ENCODE measurements at regions not wholly inside any gene's neighbourhood (a gene's known extent, or its start where the extent isn't known, plus 50 kb on each side); places are given as distances from the start of the nearest gene placed in this dataset.

DNA sequence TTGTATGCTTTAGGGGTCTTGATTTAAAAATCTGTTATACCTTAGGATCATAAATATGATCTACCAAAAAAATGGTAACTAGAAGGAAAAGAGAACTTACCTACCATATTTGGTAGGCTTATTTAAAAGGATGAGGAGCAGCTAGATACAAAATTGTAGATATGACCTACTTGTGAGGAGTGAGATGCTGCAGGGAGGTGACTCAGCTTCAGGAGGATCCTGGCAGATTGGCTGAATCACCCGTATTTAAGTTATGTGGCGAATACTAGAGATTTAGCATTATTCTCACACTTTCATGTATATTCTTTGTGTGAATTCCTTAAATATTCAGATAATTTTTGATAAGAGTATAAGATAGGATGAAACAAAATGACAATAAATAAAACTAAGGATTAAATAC lies 657.3 kb upstream of the LINC00305 start:
- no peaks in the 10 kb centered on the region for H3K36me3 ChIP-seq (ENCODE audit: control insufficient read depth in 1 of 2, insufficient read depth in 2 of 2, low read length in 2 of 2)
- no peak overlapping the region for H3K4me3 ChIP-seq (ENCODE audit: low read depth in 1 of 2, low read length in 2 of 2)
- H3K27me3 ChIP-seq (ENCODE audit: control insufficient read depth in 1 of 2, insufficient read depth in 2 of 2, low read length in 2 of 2): no peaks in the 10 kb centered on the region
- no peak overlapping the region for H3K9ac ChIP-seq (ENCODE audit: low read depth in 1 of 2, low read length in 2 of 2)
- no peak overlapping the region for H3K27ac ChIP-seq (ENCODE audit: low read depth, low read length)
- no peaks in the 10 kb centered on the region for H3K4me1 ChIP-seq (ENCODE audit: control insufficient read depth in 1 of 2, insufficient read depth in 2 of 2, low read length in 2 of 2)
- H3K9me3 ChIP-seq (ENCODE audit: control insufficient read depth in 1 of 2, low read length in 2 of 2): no peaks in the 10 kb centered on the region

DNA sequence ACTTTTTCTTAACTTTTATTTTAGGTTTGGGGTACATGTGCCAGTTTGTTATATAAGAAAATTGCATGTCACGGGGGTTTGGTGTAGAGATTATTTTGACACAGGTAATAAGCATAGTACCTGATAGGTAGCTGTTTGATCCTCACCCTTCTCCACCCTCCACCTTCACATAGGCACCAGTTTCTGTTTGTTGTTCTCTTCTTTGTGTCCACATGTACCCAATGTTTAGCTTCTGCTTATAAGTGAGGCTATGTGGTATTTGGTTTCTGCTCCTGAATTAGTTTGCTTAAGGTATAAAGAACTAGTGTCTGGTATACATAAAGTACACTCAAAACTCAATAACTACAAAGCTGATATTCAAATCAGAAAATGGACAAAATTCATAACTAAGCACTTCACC lies 654.6 kb upstream of the LINC00305 start:
- H3K4me1 ChIP-seq (ENCODE audit: control insufficient read depth in 1 of 2, insufficient read depth in 2 of 2, low read length in 2 of 2): no peaks in the 10 kb centered on the region
- no peak overlapping the region for H3K9ac ChIP-seq (ENCODE audit: low read depth in 1 of 2, low read length in 2 of 2)
- no peaks in the 10 kb centered on the region for H3K27me3 ChIP-seq (ENCODE audit: control insufficient read depth in 1 of 2, insufficient read depth in 2 of 2, low read length in 2 of 2)
- no peak overlapping the region for H3K4me3 ChIP-seq (ENCODE audit: low read depth in 1 of 2, low read length in 2 of 2)
- H3K9me3 ChIP-seq (ENCODE audit: control insufficient read depth in 1 of 2, low read length in 2 of 2): no peaks in the 10 kb centered on the region
- no peak overlapping the region for H3K27ac ChIP-seq (ENCODE audit: low read depth, low read length)
- H3K36me3 ChIP-seq (ENCODE audit: control insufficient read depth in 1 of 2, insufficient read depth in 2 of 2, low read length in 2 of 2): no peaks in the 10 kb centered on the region

- no peaks in the 10 kb centered on the region for H3K9me3 ChIP-seq (ENCODE audit: control insufficient read depth in 1 of 2, low read length in 2 of 2)
- H3K36me3 ChIP-seq (ENCODE audit: control insufficient read depth in 1 of 2, insufficient read depth in 2 of 2, low read length in 2 of 2): no peaks in the 10 kb centered on the region
- no peaks in the 10 kb centered on the region for H3K27me3 ChIP-seq (ENCODE audit: control insufficient read depth in 1 of 2, insufficient read depth in 2 of 2, low read length in 2 of 2)
- H3K27ac ChIP-seq (ENCODE audit: low read depth, low read length): no peak overlapping the region
- H3K9ac ChIP-seq (ENCODE audit: low read depth in 1 of 2, low read length in 2 of 2): no peak overlapping the region
- H3K4me1 ChIP-seq (ENCODE audit: control insufficient read depth in 1 of 2, insufficient read depth in 2 of 2, low read length in 2 of 2): no peaks in the 10 kb centered on the region
- no peak overlapping the region for H3K4me3 ChIP-seq (ENCODE audit: low read depth in 1 of 2, low read length in 2 of 2)
These were observed 651.3 kb upstream of the LINC00305 start for GRCh38 chr18:64800151-64800550.

GRCh38 chr18:64799376-64799775 lies 650.5 kb upstream of the LINC00305 start:
- Histone ChIP-seq H3K9ac (ENCODE audit: low read depth in 1 of 2, low read length in 2 of 2) (no peak overlapping the region), H3K4me3 (ENCODE audit: low read depth in 1 of 2, low read length in 2 of 2) (no peak overlapping the region), H3K4me1 (ENCODE audit: control insufficient read depth in 1 of 2, insufficient read depth in 2 of 2, low read length in 2 of 2) (no peaks in the 10 kb centered on the region), H3K9me3 (ENCODE audit: control insufficient read depth in 1 of 2, low read length in 2 of 2) (no peaks in the 10 kb centered on the region), H3K36me3 (ENCODE audit: control insufficient read depth in 1 of 2, insufficient read depth in 2 of 2, low read length in 2 of 2) (no peaks in the 10 kb centered on the region), H3K27me3 (ENCODE audit: control insufficient read depth in 1 of 2, insufficient read depth in 2 of 2, low read length in 2 of 2) (no peaks in the 10 kb centered on the region), H3K27ac (ENCODE audit: low read depth, low read length) (no peak overlapping the region)

- H3K27ac ChIP-seq (ENCODE audit: low read depth, low read length): no peak overlapping the region
- no peak overlapping the region for H3K4me3 ChIP-seq (ENCODE audit: low read depth in 1 of 2, low read length in 2 of 2)
- no peaks in the 10 kb centered on the region for H3K36me3 ChIP-seq (ENCODE audit: control insufficient read depth in 1 of 2, insufficient read depth in 2 of 2, low read length in 2 of 2)
- H3K4me1 ChIP-seq (ENCODE audit: control insufficient read depth in 1 of 2, insufficient read depth in 2 of 2, low read length in 2 of 2): no peaks in the 10 kb centered on the region
- no peaks in the 10 kb centered on the region for H3K27me3 ChIP-seq (ENCODE audit: control insufficient read depth in 1 of 2, insufficient read depth in 2 of 2, low read length in 2 of 2)
- no peaks in the 10 kb centered on the region for H3K9me3 ChIP-seq (ENCODE audit: control insufficient read depth in 1 of 2, low read length in 2 of 2)
- H3K9ac ChIP-seq (ENCODE audit: low read depth in 1 of 2, low read length in 2 of 2): no peak overlapping the region
These were observed 642.3 kb upstream of the LINC00305 start for GRCh38 chr18:64791236-64791635.

DNA sequence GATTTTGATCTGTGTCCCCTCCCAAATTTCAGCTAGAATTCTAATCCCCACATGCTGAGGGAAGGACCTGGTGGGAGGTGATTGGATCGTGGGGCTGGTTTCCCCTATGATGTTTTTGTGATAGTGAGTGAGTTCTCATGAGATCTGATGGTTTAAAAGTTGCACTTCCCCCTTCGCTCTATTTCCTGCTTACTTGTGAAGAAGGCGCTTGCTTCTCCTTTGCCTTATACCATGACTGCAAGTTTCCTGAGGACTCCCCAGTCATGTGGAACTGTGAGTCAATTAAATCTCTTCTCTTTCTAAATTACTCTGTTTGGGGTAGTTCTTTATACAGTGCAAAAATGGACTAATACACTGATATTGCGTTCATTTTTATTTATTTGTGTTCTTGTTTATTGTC lies 636.8 kb upstream of the LINC00305 start:
- H3K27me3 ChIP-seq (ENCODE audit: control insufficient read depth in 1 of 2, insufficient read depth in 2 of 2, low read length in 2 of 2): no peaks in the 10 kb centered on the region
- H3K4me1 ChIP-seq (ENCODE audit: control insufficient read depth in 1 of 2, insufficient read depth in 2 of 2, low read length in 2 of 2): no peaks in the 10 kb centered on the region
- no peak overlapping the region for H3K27ac ChIP-seq (ENCODE audit: low read depth, low read length)
- no peaks in the 10 kb centered on the region for H3K9me3 ChIP-seq (ENCODE audit: control insufficient read depth in 1 of 2, low read length in 2 of 2)
- no peaks in the 10 kb centered on the region for H3K36me3 ChIP-seq (ENCODE audit: control insufficient read depth in 1 of 2, insufficient read depth in 2 of 2, low read length in 2 of 2)
- no peak overlapping the region for H3K9ac ChIP-seq (ENCODE audit: low read depth in 1 of 2, low read length in 2 of 2)
- H3K4me3 ChIP-seq (ENCODE audit: low read depth in 1 of 2, low read length in 2 of 2): no peak overlapping the region

- no peak overlapping the region for H3K27ac ChIP-seq (ENCODE audit: low read depth, low read length)
- H3K9me3 ChIP-seq (ENCODE audit: control insufficient read depth in 1 of 2, low read length in 2 of 2): no peaks in the 10 kb centered on the region
- H3K4me1 ChIP-seq (ENCODE audit: control insufficient read depth in 1 of 2, insufficient read depth in 2 of 2, low read length in 2 of 2): no peaks in the 10 kb centered on the region
- H3K36me3 ChIP-seq (ENCODE audit: control insufficient read depth in 1 of 2, insufficient read depth in 2 of 2, low read length in 2 of 2): no peaks in the 10 kb centered on the region
- H3K27me3 ChIP-seq (ENCODE audit: control insufficient read depth in 1 of 2, insufficient read depth in 2 of 2, low read length in 2 of 2): no peaks in the 10 kb centered on the region
- H3K9ac ChIP-seq (ENCODE audit: low read depth in 1 of 2, low read length in 2 of 2): no peak overlapping the region
- H3K4me3 ChIP-seq (ENCODE audit: low read depth in 1 of 2, low read length in 2 of 2): no peak overlapping the region
These were observed 628.7 kb upstream of the LINC00305 start for GRCh38 chr18:64777556-64777955.

GRCh38 chr18:64765908-64766307 lies 617.0 kb upstream of the LINC00305 start:
- Histone ChIP-seq H3K27me3 (ENCODE audit: control insufficient read depth in 1 of 2, insufficient read depth in 2 of 2, low read length in 2 of 2) (no peaks in the 10 kb centered on the region), H3K9ac (ENCODE audit: low read depth in 1 of 2, low read length in 2 of 2) (no peak overlapping the region), H3K36me3 (ENCODE audit: control insufficient read depth in 1 of 2, insufficient read depth in 2 of 2, low read length in 2 of 2) (no peaks in the 10 kb centered on the region), H3K9me3 (ENCODE audit: control insufficient read depth in 1 of 2, low read length in 2 of 2) (no peaks in the 10 kb centered on the region), H3K4me3 (ENCODE audit: low read depth in 1 of 2, low read length in 2 of 2) (no peak overlapping the region), H3K27ac (ENCODE audit: low read depth, low read length) (no peak overlapping the region), H3K4me1 (ENCODE audit: control insufficient read depth in 1 of 2, insufficient read depth in 2 of 2, low read length in 2 of 2) (no peaks in the 10 kb centered on the region)

GRCh38 chr18:64752707-64753106 lies 603.8 kb upstream of the LINC00305 start:
- Histone ChIP-seq H3K27me3 (ENCODE audit: control insufficient read depth in 1 of 2, insufficient read depth in 2 of 2, low read length in 2 of 2) (no peaks in the 10 kb centered on the region), H3K4me3 (ENCODE audit: low read depth in 1 of 2, low read length in 2 of 2) (no peak overlapping the region), H3K4me1 (ENCODE audit: control insufficient read depth in 1 of 2, insufficient read depth in 2 of 2, low read length in 2 of 2) (no peaks in the 10 kb centered on the region), H3K36me3 (ENCODE audit: control insufficient read depth in 1 of 2, insufficient read depth in 2 of 2, low read length in 2 of 2) (no peaks in the 10 kb centered on the region), H3K27ac (ENCODE audit: low read depth, low read length) (no peak overlapping the region), H3K9me3 (ENCODE audit: control insufficient read depth in 1 of 2, low read length in 2 of 2) (no peaks in the 10 kb centered on the region), H3K9ac (ENCODE audit: low read depth in 1 of 2, low read length in 2 of 2) (no peak overlapping the region)

- Histone ChIP-seq H3K4me1 (ENCODE audit: control insufficient read depth in 1 of 2, insufficient read depth in 2 of 2, low read length in 2 of 2) (no peaks in the 10 kb centered on the region), H3K9ac (ENCODE audit: low read depth in 1 of 2, low read length in 2 of 2) (no peak overlapping the region), H3K27ac (ENCODE audit: low read depth, low read length) (no peak overlapping the region), H3K9me3 (ENCODE audit: control insufficient read depth in 1 of 2, low read length in 2 of 2) (no peaks in the 10 kb centered on the region), H3K4me3 (ENCODE audit: low read depth in 1 of 2, low read length in 2 of 2) (no peak overlapping the region), H3K36me3 (ENCODE audit: control insufficient read depth in 1 of 2, insufficient read depth in 2 of 2, low read length in 2 of 2) (no peaks in the 10 kb centered on the region), H3K27me3 (ENCODE audit: control insufficient read depth in 1 of 2, insufficient read depth in 2 of 2, low read length in 2 of 2) (no peaks in the 10 kb centered on the region)
These were observed 601.0 kb upstream of the LINC00305 start for GRCh38 chr18:64749884-64750283.

- Histone ChIP-seq H3K9me3 (ENCODE audit: control insufficient read depth in 1 of 2, low read length in 2 of 2) (no peaks in the 10 kb centered on the region), H3K27ac (ENCODE audit: low read depth, low read length) (no peak overlapping the region), H3K27me3 (ENCODE audit: control insufficient read depth in 1 of 2, insufficient read depth in 2 of 2, low read length in 2 of 2) (no peaks in the 10 kb centered on the region), H3K9ac (ENCODE audit: low read depth in 1 of 2, low read length in 2 of 2) (no peak overlapping the region), H3K4me3 (ENCODE audit: low read depth in 1 of 2, low read length in 2 of 2) (no peak overlapping the region), H3K36me3 (ENCODE audit: control insufficient read depth in 1 of 2, insufficient read depth in 2 of 2, low read length in 2 of 2) (no peaks in the 10 kb centered on the region), H3K4me1 (ENCODE audit: control insufficient read depth in 1 of 2, insufficient read depth in 2 of 2, low read length in 2 of 2) (no peaks in the 10 kb centered on the region)
These were observed 598.9 kb upstream of the LINC00305 start for GRCh38 chr18:64747803-64748202.

Measured in duodenal mucosa (tissue), 2 donors.